ENCODE measurements at regions not wholly inside any gene's neighbourhood (a gene's known extent, or its start where the extent isn't known, plus 50 kb on each side); places are given as distances from the start of the nearest gene placed in this dataset.
"Not testable (repeated sequence)": the region's sequence is repeated elsewhere in the genome, so short reads cannot be mapped to it uniquely, and the experiment has no call there.

DNA sequence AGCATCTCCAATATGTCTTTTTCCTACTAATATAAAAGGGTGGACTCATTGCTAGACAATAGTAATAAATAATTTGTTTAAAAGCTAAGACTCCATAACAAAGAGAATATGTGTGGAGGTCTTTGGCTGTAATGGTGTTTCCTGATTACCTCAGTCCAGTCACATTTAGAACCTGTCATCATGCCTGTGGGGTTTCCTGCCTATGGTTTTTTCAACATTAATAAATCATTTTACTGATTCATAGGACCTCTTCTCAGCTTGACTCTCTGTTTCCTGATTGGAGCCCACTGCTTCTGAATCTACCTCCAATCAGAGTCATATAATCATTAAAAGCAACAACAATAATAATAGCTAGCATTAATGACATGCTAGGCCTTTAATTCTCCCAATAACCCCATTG lies 52.4 kb upstream of the GNAI1 start:
- DNase-seq: no peak

- DNase-seq: no peak
Measured at GRCh38 chr7:80078886-80079285, 55.7 kb upstream of the GNAI1 start.

- DNase-seq: no peak
Measured at GRCh38 chr7:80078159-80078731, 56.4 kb upstream of the GNAI1 start.

DNA sequence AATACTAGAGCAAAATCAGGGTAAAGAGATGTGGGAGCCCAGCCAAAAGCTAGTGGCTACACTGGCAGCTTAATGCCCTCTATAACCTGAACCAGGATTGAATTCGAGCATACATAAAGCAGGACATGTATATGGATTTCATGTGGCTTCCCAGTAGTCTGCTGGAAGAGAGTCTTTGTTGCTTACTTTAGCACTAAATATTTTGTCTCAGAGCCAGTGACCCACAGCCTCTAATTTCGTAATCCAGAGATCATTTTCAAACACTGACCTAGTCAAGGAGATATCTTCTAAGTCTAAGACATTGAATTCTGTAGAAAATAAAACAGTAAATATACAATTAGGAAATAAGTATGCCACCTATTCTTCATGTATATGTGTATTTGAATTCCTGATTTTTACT lies 64.2 kb upstream of the GNAI1 start:
- DNase-seq: no peak

- DNase-seq: no peak
Measured at GRCh38 chr7:80066639-80067038, 68.0 kb upstream of the GNAI1 start.

GRCh38 chr7:80063834-80064233 lies 70.8 kb upstream of the GNAI1 start:
- DNase-seq: no peak

- no peak for DNase-seq
Measured at GRCh38 chr7:80060218-80060806, 74.3 kb upstream of the GNAI1 start.

DNA sequence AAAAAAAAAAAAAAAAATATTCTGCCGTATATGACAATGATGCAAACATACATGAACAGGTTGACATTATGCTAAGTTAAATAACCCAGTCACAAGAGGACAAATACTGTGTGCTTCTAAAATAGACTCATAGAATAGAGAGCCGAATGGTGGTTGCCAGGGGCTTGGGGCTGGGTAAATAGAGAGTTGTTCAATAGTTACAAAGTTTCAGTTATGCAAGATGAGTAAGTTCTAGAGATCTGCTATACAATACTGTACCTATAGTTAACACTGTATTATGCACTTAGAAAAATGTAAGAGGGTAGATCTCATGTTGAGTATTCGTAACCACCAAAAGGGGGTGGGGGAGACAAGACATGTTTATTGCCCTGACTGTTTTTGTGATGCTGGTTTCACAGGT lies 77.1 kb upstream of the GNAI1 start:
- DNase-seq: no peak

DNA sequence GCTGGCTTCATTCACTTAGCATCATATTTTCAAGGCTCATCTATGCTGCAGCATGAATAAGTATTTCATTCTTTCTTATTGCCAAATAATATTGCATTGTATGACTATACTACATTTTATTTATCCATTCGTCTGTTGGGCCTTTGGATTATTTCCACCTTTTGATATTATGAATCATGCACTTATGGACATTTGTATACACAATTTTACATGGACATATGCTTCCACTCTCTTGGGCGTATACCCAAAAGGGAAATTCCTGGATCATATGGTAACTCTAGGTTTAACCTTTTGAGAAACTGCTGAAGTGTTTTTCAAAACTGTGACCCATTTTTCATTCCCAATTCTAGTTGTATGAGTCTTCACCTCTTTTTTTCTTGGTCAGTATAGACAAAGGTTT lies 80.3 kb upstream of the GNAI1 start:
- DNase-seq: no peak

- no peak for DNase-seq
Measured at GRCh38 chr7:80053124-80053523, 81.5 kb upstream of the GNAI1 start.

GRCh38 chr7:80047856-80048459 lies 86.7 kb upstream of the GNAI1 start:
- DNase-seq: no peak

DNA sequence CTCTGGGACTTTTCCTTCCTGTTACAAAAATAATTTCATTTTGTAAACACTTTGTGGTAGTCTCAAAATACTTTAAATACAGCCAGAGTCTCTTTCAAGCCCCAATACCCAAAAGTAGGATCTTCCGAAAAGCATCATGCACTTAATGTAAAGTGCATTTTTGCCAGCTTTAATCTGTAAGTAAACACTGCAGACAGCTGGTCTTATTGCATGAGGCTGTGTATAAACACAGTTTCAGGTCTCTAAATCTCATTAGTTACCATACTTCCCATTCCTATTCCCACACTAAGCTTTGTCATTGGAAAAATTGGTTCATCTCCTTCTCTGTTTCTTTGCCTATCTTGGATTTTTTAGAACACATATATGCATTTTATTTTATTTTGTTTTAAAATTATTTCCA lies 87.6 kb upstream of the GNAI1 start:
- no peak for DNase-seq

- DNase-seq: no peak
Measured at GRCh38 chr7:80044796-80045195, 89.8 kb upstream of the GNAI1 start.

- no peak for DNase-seq
Measured at GRCh38 chr7:80040752-80041151, 93.9 kb upstream of the GNAI1 start.

DNA sequence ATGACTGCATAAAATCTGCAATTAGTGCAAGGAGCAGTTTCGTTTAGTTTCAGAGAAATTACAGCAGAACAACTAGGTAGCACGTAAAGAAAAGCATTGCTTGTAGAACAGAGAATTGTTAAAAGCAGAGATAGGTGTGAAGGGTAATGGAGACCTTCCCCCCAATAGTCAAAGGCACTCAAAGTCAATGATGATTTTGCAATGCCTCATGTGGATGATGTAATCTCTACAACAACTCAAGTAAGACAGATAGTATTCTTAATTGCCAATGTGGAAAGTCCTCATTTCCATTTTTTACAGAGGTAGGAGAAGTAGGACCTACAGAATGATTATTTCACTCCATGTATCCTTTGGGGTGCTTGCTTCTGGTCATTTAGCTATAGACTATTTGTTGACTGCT lies 94.3 kb upstream of the GNAI1 start:
- DNase-seq: no peak

GRCh38 chr7:80039251-80039884 lies 95.3 kb upstream of the GNAI1 start:
- DNase-seq: no peak

GRCh38 chr7:80037689-80038088 lies 96.9 kb upstream of the GNAI1 start:
- no peak for DNase-seq

DNA sequence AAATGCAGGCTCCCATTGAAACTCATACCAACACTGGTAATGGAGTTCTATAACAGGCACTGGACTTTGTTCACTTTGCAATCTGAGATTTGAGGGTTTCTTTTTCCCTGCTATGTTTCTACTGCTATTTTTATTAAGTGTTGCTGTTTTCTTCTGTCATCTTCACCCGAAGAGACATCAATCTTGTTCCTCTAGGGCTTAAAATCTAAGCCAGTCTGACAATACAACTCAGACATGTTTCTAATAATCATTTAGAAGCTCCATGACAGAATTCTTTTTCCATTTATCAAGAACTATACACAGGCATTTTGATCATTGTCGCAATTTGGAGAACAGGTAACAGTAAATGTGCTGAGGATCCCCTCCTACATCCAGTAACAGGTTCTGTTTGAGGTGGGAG lies 98.5 kb upstream of the GNAI1 start:
- DNase-seq: no peak

DNA sequence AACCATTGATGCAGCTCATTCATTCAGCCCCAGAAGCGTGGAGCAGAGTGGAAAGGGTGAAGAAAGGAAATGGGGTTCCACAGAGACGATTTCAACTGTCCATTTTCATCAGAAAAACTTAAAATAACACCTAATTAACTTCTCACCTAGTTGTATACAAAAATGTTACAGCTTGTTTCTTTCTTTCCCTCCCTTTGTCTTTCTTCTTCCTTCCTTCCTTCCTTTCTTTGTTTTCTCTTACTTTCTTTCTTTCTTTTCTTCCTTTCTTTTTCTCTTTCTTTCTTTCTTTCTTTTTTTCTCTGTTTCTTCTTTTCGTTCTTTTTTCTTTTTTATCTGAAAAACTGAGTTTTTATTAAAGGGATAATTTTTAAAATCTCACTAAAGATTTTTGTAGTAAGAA lies 105.9 kb upstream of the GNAI1 start:
- DNase-seq: no peak

GRCh38 chr7:80027611-80028173 lies 106.9 kb upstream of the GNAI1 start:
- DNase-seq: no peak

GRCh38 chr7:80026766-80027165 lies 107.9 kb upstream of the GNAI1 start:
- DNase-seq: no peak

GRCh38 chr7:80020277-80020676 lies 114.4 kb upstream of the GNAI1 start:
- DNase-seq: not testable (repeated sequence)

DNA sequence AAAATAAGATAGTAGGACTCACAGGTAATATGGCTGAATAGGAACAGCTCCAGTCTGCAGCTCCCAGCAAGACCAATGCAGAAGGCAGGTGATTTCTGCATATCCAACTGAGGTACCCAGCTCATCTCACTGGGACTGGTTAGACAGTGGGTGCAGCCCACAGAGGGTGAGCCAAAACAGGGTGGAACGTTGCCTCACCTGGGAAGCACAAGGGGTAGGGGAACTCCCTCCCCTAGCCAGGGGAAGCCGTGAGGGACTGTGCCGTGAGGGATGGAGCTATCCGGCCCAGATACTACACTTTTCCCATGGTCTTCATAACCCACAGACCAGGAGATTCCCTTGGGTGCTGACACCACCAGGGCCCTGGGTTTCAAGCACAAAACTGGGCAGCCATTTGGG lies 114.8 kb upstream of the GNAI1 start:
- DNase-seq: not testable (repeated sequence)
